ENCODE measurements at regions not wholly inside any gene's neighbourhood (a gene's known extent, or its start where the extent isn't known, plus 50 kb on each side); places are given as distances from the start of the nearest gene placed in this dataset.

DNA sequence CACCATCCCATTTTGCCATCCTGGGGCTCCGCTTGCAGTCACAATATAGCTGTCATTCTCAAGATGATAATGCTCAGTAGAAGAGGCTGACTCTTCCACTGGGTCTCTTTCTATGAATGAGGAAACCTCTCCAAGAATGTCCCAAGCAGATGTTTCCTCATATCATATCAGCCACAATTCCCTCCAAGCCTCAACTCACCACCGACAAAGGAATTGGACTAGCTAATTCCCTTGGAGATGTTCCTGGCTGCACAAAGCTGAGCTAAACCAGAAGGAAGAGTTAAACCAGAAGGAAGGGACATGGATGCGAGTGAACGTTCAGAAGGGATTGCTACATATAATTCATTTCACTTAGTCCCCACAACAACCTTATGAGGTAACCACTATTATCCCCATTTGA lies 65.0 kb upstream of the NPAS2 start:
- no peaks in the 10 kb centered on the region for H3K79me1 ChIP-seq (ENCODE audit: low read length)
- WGBS (ENCODE audit: extremely low coverage, insufficient coverage, low lambda C conversion rate): no CpG with 5 or more reads among the region's 4 CpGs
- no peak overlapping the region for H3K18ac ChIP-seq (ENCODE audit: low read length)
- H2BK120ac ChIP-seq (ENCODE audit: low read depth, low read length): no peak overlapping the region
- no peak overlapping the region for H4K5ac ChIP-seq (ENCODE audit: low read length)
- no peaks in the 10 kb centered on the region for H3K27me3 ChIP-seq (ENCODE audit: insufficient read depth, low read length, poor library complexity)
- no peaks in the 10 kb centered on the region for H3K36me3 ChIP-seq (ENCODE audit: control insufficient read depth, insufficient read depth, low read length)
- DNase-seq: no peak
- H3K27ac ChIP-seq (ENCODE audit: low read depth, low read length): no peak overlapping the region
- no peak overlapping the region for H3K56ac ChIP-seq (ENCODE audit: low read length)
- no peak overlapping the region for H3K23ac ChIP-seq (ENCODE audit: low read length)
- no peak overlapping the region for H2BK5ac ChIP-seq (ENCODE audit: low read length)
- H3K79me2 ChIP-seq (ENCODE audit: control insufficient read depth, insufficient read depth, low read length): no peaks in the 10 kb centered on the region
- no peak overlapping the region for H4K8ac ChIP-seq (ENCODE audit: low read depth, low read length)
- no peaks in the 10 kb centered on the region for H3K4me1 ChIP-seq (ENCODE audit: control insufficient read depth, low read depth, low read length)
- H2BK15ac ChIP-seq (replicated peaks; ENCODE audit: low read depth): no peak overlapping the region
- no peak overlapping the region for H3K4ac ChIP-seq (ENCODE audit: low read depth, low read length)
- no peak overlapping the region for H3K4me3 ChIP-seq (ENCODE audit: low read length)
- H2AK5ac ChIP-seq (ENCODE audit: low read length): no peak overlapping the region
- H3K4me2 ChIP-seq (ENCODE audit: low read length): no peak overlapping the region
- H3K9ac ChIP-seq (ENCODE audit: low read length): no peak overlapping the region

DNA sequence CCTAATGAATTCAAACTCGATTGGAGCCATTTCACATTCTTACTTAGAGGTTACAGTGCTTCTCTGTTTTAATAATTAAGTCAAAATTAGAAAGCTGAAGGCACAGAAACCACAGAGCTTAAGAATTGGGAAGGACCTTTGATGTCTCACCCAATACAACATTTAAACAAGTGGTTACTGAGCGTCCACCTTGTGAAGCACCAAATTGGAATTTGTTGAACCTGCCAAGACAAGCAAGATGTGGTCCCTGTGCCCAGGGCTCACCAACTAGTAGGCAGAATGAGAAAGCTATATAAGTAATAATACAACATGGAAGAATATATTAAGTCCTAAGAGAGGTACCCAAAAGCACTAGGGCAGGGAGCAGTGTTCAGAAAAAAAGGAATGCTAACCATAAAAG lies 64.5 kb upstream of the NPAS2 start:
- Histone ChIP-seq H2BK15ac (replicated peaks; ENCODE audit: low read depth) (no peak overlapping the region), H3K79me1 (ENCODE audit: low read length) (no peaks in the 10 kb centered on the region)

DNA sequence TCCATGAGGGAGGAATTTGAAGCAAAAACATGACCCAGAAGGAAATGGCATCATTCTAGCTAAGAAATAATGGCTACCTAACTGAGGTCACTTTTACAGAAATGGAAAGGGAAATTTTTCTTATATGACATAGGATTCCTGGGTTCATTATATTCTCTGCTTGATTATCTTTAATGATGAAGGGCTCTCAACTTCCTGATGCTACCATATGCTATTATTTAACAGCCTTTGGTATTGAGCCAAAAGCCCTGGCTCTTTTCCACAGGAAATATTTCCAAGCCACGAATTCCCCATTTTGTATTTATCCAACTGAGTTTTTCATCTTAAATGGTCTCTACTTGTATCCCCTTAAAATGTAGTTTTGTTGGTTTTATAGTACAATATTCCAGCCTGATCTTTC lies 63.2 kb upstream of the NPAS2 start:
- H3K4ac ChIP-seq (ENCODE audit: low read depth, low read length): no peak overlapping the region
- no peak overlapping the region for H2BK5ac ChIP-seq (ENCODE audit: low read length)
- no peak overlapping the region for H4K5ac ChIP-seq (ENCODE audit: low read length)
- H3K27me3 ChIP-seq (ENCODE audit: insufficient read depth, low read length, poor library complexity): no peaks in the 10 kb centered on the region
- no peak overlapping the region for H3K27ac ChIP-seq (ENCODE audit: low read depth, low read length)
- H3K4me3 ChIP-seq (ENCODE audit: low read length): no peak overlapping the region
- H3K36me3 ChIP-seq (ENCODE audit: control insufficient read depth, insufficient read depth, low read length): no peaks in the 10 kb centered on the region
- no peaks in the 10 kb centered on the region for H3K79me1 ChIP-seq (ENCODE audit: low read length)
- no CpG with 5 or more reads among the region's 1 CpG for WGBS (ENCODE audit: extremely low coverage, insufficient coverage, low lambda C conversion rate)
- no peak overlapping the region for H3K56ac ChIP-seq (ENCODE audit: low read length)
- H3K4me2 ChIP-seq (ENCODE audit: low read length): no peak overlapping the region
- H3K79me2 ChIP-seq (ENCODE audit: control insufficient read depth, insufficient read depth, low read length): no peaks in the 10 kb centered on the region
- no peak overlapping the region for H2AK5ac ChIP-seq (ENCODE audit: low read length)
- H3K23ac ChIP-seq (ENCODE audit: low read length): no peak overlapping the region
- no peak overlapping the region for H3K18ac ChIP-seq (ENCODE audit: low read length)
- no peak overlapping the region for H2BK15ac ChIP-seq (replicated peaks; ENCODE audit: low read depth)
- H2BK120ac ChIP-seq (ENCODE audit: low read depth, low read length): no peak overlapping the region
- DNase-seq: no peak
- no peak overlapping the region for H4K8ac ChIP-seq (ENCODE audit: low read depth, low read length)
- no peaks in the 10 kb centered on the region for H3K4me1 ChIP-seq (ENCODE audit: control insufficient read depth, low read depth, low read length)
- no peak overlapping the region for H3K9ac ChIP-seq (ENCODE audit: low read length)

More for the DNA sequence above, 64.5 kb upstream of the NPAS2 start:
- no peak overlapping the region for H4K8ac ChIP-seq (ENCODE audit: low read depth, low read length)
- WGBS (ENCODE audit: extremely low coverage, insufficient coverage, low lambda C conversion rate): no CpG with 5 or more reads among the region's 2 CpGs
- no peaks in the 10 kb centered on the region for H3K4me1 ChIP-seq (ENCODE audit: control insufficient read depth, low read depth, low read length)
- H3K56ac ChIP-seq (ENCODE audit: low read length): no peak overlapping the region
- no peak overlapping the region for H4K5ac ChIP-seq (ENCODE audit: low read length)
- DNase-seq: no peak
- no peaks in the 10 kb centered on the region for H3K79me2 ChIP-seq (ENCODE audit: control insufficient read depth, insufficient read depth, low read length)
- no peak overlapping the region for H3K27ac ChIP-seq (ENCODE audit: low read depth, low read length)
- no peak overlapping the region for H3K4me3 ChIP-seq (ENCODE audit: low read length)
- no peak overlapping the region for H2BK120ac ChIP-seq (ENCODE audit: low read depth, low read length)
- no peak overlapping the region for H3K23ac ChIP-seq (ENCODE audit: low read length)
- no peak overlapping the region for H3K9ac ChIP-seq (ENCODE audit: low read length)
- H2AK5ac ChIP-seq (ENCODE audit: low read length): no peak overlapping the region
- H2BK5ac ChIP-seq (ENCODE audit: low read length): no peak overlapping the region
- no peak overlapping the region for H3K4me2 ChIP-seq (ENCODE audit: low read length)
- no peaks in the 10 kb centered on the region for H3K27me3 ChIP-seq (ENCODE audit: insufficient read depth, low read length, poor library complexity)
- H3K18ac ChIP-seq (ENCODE audit: low read length): no peak overlapping the region
- no peak overlapping the region for H3K4ac ChIP-seq (ENCODE audit: low read depth, low read length)
- H3K36me3 ChIP-seq (ENCODE audit: control insufficient read depth, insufficient read depth, low read length): no peaks in the 10 kb centered on the region

DNA sequence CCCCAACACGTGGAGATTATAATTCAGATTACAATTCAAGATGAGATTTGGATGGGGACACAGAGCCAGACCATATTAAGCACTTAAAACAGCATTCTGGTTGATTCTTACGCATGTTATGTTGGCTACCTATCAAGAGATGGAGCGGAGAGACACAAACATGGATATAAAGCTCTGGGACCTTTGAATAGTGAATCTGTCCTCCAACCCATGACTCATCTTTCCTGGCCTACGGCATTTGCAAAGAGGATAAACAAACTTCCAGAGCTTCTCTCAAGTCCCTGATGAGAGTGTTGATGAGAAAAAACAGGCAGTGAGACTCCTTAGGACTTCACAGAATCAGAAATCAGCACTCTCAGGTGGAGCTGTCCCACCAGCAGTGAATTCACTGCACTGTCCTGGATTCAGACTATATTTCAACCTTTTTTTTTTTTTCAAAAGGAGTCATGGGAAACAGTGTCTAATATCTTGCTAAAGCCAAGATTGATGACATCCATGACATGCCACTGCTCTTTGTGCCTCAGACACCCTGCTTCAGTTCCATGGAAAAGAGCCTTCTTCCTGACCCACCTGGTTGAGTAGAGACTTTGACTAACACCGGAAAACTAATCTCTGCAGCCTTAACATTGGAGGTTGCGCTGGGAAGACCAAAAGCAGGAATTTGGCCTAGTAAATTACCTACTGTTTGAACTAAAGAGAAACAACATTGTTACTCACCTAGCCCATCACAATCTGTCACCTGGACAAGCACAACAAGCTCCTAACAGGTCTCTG lies 62.1 kb upstream of the NPAS2 start:
- Histone ChIP-seq H2BK5ac (ENCODE audit: low read length) (no peak overlapping the region), H3K4me1 (ENCODE audit: control insufficient read depth, low read depth, low read length) (no peaks in the 10 kb centered on the region), H3K27ac (ENCODE audit: low read depth, low read length) (no peak overlapping the region), H3K9ac (ENCODE audit: low read length) (no peak overlapping the region), H3K4me2 (ENCODE audit: low read length) (no peak overlapping the region), H3K56ac (ENCODE audit: low read length) (no peak overlapping the region), H3K18ac (ENCODE audit: low read length) (no peak overlapping the region), H3K27me3 (ENCODE audit: insufficient read depth, low read length, poor library complexity) (no peaks in the 10 kb centered on the region), H4K5ac (ENCODE audit: low read length) (no peak overlapping the region), H3K4me3 (ENCODE audit: low read length) (no peak overlapping the region), H2BK15ac (replicated peaks; ENCODE audit: low read depth) (no peak overlapping the region), H3K79me1 (ENCODE audit: low read length) (no peaks in the 10 kb centered on the region), H3K36me3 (ENCODE audit: control insufficient read depth, insufficient read depth, low read length) (no peaks in the 10 kb centered on the region), H3K4ac (ENCODE audit: low read depth, low read length) (no peak overlapping the region), H2BK120ac (ENCODE audit: low read depth, low read length) (no peak overlapping the region), H2AK5ac (ENCODE audit: low read length) (no peak overlapping the region), H4K8ac (ENCODE audit: low read depth, low read length) (no peak overlapping the region), H3K79me2 (ENCODE audit: control insufficient read depth, insufficient read depth, low read length) (no peaks in the 10 kb centered on the region), H3K23ac (ENCODE audit: low read length) (no peak overlapping the region)
- peak; percentile 29 for DNase-seq
- no CpG with 5 or more reads among the region's 6 CpGs for WGBS (ENCODE audit: extremely low coverage, insufficient coverage, low lambda C conversion rate)

DNA sequence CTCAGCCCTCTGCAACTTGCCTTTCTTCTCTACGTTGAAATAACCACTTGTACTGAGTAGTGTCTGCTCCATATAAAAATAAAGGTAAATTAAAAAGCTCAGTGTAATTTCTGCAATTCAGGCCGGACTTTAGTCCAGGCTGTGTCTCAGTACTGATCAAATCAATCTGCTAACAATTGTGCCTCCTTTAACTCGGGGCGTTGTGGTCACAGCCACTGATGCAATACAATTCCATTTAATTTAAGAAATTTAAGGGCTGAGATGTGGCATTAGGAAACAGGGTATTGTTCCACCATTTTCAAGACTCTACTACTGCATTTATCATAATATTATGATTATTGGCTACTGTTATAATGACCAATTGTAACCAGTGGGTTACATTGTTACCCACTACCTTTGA lies 60.0 kb upstream of the NPAS2 start:
- WGBS (ENCODE audit: extremely low coverage, insufficient coverage, low lambda C conversion rate): no CpG with 5 or more reads among the region's 4 CpGs

DNA sequence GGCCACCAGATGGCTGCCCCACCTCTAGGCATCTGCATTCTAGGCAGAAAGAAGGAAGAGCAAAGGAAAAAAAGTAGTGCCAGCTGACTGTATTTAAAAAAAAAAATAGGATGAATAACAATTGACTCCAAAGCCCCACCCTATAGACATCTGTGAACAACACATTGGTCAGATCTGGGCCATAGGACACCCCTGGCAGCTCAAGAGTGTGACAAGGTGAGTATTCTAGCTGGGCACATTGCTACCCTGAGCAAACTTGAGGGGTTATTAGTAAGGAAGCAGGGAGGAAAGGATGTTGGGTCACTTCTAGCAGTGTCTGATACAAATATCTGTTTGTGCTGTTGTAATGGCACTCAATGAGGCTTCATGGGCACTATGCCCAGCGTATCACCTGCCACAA lies 58.6 kb upstream of the NPAS2 start:
- no peaks in the 10 kb centered on the region for H3K36me3 ChIP-seq (ENCODE audit: control insufficient read depth, insufficient read depth, low read length)
- DNase-seq: no peak
- H3K4me1 ChIP-seq (ENCODE audit: control insufficient read depth, low read depth, low read length): no peaks in the 10 kb centered on the region
- no peak overlapping the region for H2BK120ac ChIP-seq (ENCODE audit: low read depth, low read length)
- H3K79me1 ChIP-seq (ENCODE audit: low read length): no peaks in the 10 kb centered on the region
- no peaks in the 10 kb centered on the region for H3K79me2 ChIP-seq (ENCODE audit: control insufficient read depth, insufficient read depth, low read length)
- H2BK5ac ChIP-seq (ENCODE audit: low read length): no peak overlapping the region
- no peak overlapping the region for H4K8ac ChIP-seq (ENCODE audit: low read depth, low read length)
- no peak overlapping the region for H3K4me2 ChIP-seq (ENCODE audit: low read length)
- no CpG with 5 or more reads among the region's 1 CpG for WGBS (ENCODE audit: extremely low coverage, insufficient coverage, low lambda C conversion rate)
- H2AK5ac ChIP-seq (ENCODE audit: low read length): no peak overlapping the region
- H4K5ac ChIP-seq (ENCODE audit: low read length): no peak overlapping the region
- H3K27ac ChIP-seq (ENCODE audit: low read depth, low read length): no peak overlapping the region
- no peak overlapping the region for H2BK15ac ChIP-seq (replicated peaks; ENCODE audit: low read depth)
- no peak overlapping the region for H3K4ac ChIP-seq (ENCODE audit: low read depth, low read length)
- H3K9ac ChIP-seq (ENCODE audit: low read length): no peak overlapping the region
- no peak overlapping the region for H3K4me3 ChIP-seq (ENCODE audit: low read length)
- H3K56ac ChIP-seq (ENCODE audit: low read length): no peak overlapping the region
- H3K18ac ChIP-seq (ENCODE audit: low read length): no peak overlapping the region
- H3K23ac ChIP-seq (ENCODE audit: low read length): no peak overlapping the region
- no peaks in the 10 kb centered on the region for H3K27me3 ChIP-seq (ENCODE audit: insufficient read depth, low read length, poor library complexity)

More for the DNA sequence above, 60.0 kb upstream of the NPAS2 start:
- Histone ChIP-seq H3K4me3 (ENCODE audit: low read length) (no peak overlapping the region), H3K27ac (ENCODE audit: low read depth, low read length) (no peak overlapping the region), H3K4me1 (ENCODE audit: control insufficient read depth, low read depth, low read length) (no peaks in the 10 kb centered on the region), H2BK15ac (replicated peaks; ENCODE audit: low read depth) (no peak overlapping the region), H3K56ac (ENCODE audit: low read length) (no peak overlapping the region), H3K18ac (ENCODE audit: low read length) (no peak overlapping the region), H4K8ac (ENCODE audit: low read depth, low read length) (no peak overlapping the region), H3K4me2 (ENCODE audit: low read length) (no peak overlapping the region), H2BK120ac (ENCODE audit: low read depth, low read length) (no peak overlapping the region), H2BK5ac (ENCODE audit: low read length) (no peak overlapping the region), H2AK5ac (ENCODE audit: low read length) (no peak overlapping the region), H4K5ac (ENCODE audit: low read length) (no peak overlapping the region), H3K79me1 (ENCODE audit: low read length) (no peaks in the 10 kb centered on the region), H3K36me3 (ENCODE audit: control insufficient read depth, insufficient read depth, low read length) (no peaks in the 10 kb centered on the region), H3K4ac (ENCODE audit: low read depth, low read length) (no peak overlapping the region), H3K79me2 (ENCODE audit: control insufficient read depth, insufficient read depth, low read length) (no peaks in the 10 kb centered on the region), H3K9ac (ENCODE audit: low read length) (no peak overlapping the region), H3K23ac (ENCODE audit: low read length) (no peak overlapping the region), H3K27me3 (ENCODE audit: insufficient read depth, low read length, poor library complexity) (no peaks in the 10 kb centered on the region)
- DNase-seq: no peak

Data from mesendoderm (in vitro differentiated cells).